ENCODE measurements at regions not wholly inside any gene's neighbourhood (a gene's known extent, or its start where the extent isn't known, plus 50 kb on each side); places are given as distances from the start of the nearest gene placed in this dataset.

DNA sequence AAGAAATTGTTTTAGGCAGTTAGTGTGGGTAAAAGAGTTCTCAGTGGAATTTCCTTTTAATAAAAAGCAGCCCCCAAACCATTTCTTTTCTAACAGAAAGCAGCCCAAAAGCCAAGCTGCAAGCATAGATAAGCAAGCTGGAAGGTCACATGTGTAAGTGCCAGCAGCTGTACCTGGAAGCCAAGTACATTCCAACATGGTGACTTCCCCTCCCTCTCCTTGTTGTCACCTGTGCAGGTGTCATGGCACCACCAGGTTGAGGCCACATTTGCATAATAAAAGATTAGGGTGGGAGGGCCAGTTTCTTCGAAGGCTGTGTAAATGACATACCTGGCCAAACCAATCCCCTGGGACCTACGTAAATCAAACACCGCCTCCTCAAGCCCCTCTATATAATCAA, 240.3 kb upstream of the RAB4A start:
- TF ChIP-seq, protein P1, sequence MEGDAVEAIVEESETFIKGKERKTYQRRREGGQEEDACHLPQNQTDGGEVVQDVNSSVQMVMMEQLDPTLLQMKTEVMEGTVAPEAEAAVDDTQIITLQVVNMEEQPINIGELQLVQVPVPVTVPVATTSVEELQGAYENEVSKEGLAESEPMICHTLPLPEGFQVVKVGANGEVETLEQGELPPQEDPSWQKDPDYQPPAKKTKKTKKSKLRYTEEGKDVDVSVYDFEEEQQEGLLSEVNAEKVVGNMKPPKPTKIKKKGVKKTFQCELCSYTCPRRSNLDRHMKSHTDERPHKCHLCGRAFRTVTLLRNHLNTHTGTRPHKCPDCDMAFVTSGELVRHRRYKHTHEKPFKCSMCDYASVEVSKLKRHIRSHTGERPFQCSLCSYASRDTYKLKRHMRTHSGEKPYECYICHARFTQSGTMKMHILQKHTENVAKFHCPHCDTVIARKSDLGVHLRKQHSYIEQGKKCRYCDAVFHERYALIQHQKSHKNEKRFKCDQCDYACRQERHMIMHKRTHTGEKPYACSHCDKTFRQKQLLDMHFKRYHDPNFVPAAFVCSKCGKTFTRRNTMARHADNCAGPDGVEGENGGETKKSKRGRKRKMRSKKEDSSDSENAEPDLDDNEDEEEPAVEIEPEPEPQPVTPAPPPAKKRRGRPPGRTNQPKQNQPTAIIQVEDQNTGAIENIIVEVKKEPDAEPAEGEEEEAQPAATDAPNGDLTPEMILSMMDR (IDR thresholded peaks at IDR 0.05; ENCODE audit: low read length): no peak
- TF ChIP-seq EZH2phosphoT487 (IDR thresholded peaks at IDR 0.05; ENCODE audit: low read length): no peak
- no peak for TF ChIP-seq EZH2 (optimal IDR thresholded peaks at IDR 0.05; ENCODE audit: low read depth, low read length)
